Heart left ventricle (tissue), 13 donors: ENCODE measurements at regions not wholly inside any gene's neighbourhood (a gene's known extent, or its start where the extent isn't known, plus 50 kb on each side); places are given as distances from the start of the nearest gene placed in this dataset.

Source experiments
- POLR2A ChIP-seq, 2 donors: fragments of 450-650 bp; IDR thresholded peaks; one replicate each; pipeline ENCODE4 v1.6.1; 2017; ENCODE audit warnings: antibody characterized with exemption in 2 of 2, mild to moderate bottlenecking in 2 of 2, moderate library complexity in 2 of 2
- TF ChIP-seq, protein P1 (sequence below), 12 donors: fragments of 200-600 bp; sonication (generic) in 4 of 12; IDR thresholded peaks; one replicate each; pipeline versions ENCODE4 v1.5.0 to v1.8.0; 2018 to 2022; ENCODE audit warnings: antibody characterized with exemption in 12 of 12, mild to moderate bottlenecking in 5 of 12
- donor health status: ischemic (EF 13 %, LVEDD 7.1; RV severe dilation, severe dysfunction).
- donor health status: DM: no; HTN: yes; CAD: no.
- donor health status: DM: no; HTN: no; CAD: no.
- donor health status: ischemic (EF 25% LVEDD 6.9; RV normal size, moderate dysfunction).
- donor health status: ischemic (EF 25% LVEDD 5.7; RV mildly dilated, moderate dysfunction).
- donor health status: ischemic (EF 35%, LVEDD 5.7; RV mildly dilated, moderate dysfunction).
- donor health status: nonischemic (EF 11% LVEDD 7.7; RV severe dilation, severe dysfunction).
- donor health status: DM: yes; HTN: yes; CAD: no.
- donor health status: PGD.
- donor health status: ischemic (EF 29% LVEDD 5.4; RV normal size, mild dysfunction).
- donor health status: nonischemic (EF 23%, LVEDD 6.1; RV moderate dilation, normal function).

DNA sequence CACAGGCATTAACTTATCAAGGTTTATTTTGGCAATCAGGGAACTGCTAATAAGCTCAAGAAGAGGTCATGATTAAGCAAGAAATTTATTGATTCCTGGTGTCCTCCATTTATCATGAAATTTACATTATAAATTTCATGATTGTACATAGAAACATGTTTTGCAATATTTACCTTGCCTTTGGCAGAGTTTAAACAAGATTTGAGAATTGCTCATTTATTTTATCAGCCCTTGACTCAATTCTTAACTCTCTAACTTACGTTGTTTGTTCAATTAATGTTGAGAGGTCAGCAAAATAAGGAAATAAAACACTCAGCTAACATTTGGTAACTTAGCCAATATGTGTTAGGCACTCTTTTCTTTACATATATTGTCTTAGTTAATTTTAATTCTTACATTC lies 286.6 kb downstream of the SLC7A11 start:
- TF ChIP-seq, protein P1, sequence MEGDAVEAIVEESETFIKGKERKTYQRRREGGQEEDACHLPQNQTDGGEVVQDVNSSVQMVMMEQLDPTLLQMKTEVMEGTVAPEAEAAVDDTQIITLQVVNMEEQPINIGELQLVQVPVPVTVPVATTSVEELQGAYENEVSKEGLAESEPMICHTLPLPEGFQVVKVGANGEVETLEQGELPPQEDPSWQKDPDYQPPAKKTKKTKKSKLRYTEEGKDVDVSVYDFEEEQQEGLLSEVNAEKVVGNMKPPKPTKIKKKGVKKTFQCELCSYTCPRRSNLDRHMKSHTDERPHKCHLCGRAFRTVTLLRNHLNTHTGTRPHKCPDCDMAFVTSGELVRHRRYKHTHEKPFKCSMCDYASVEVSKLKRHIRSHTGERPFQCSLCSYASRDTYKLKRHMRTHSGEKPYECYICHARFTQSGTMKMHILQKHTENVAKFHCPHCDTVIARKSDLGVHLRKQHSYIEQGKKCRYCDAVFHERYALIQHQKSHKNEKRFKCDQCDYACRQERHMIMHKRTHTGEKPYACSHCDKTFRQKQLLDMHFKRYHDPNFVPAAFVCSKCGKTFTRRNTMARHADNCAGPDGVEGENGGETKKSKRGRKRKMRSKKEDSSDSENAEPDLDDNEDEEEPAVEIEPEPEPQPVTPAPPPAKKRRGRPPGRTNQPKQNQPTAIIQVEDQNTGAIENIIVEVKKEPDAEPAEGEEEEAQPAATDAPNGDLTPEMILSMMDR (IDR thresholded peaks at IDR 0.05): no peak
- no peak for TF ChIP-seq POLR2A (IDR thresholded peaks at IDR 0.05)
